ENCODE measurements at regions not wholly inside any gene's neighbourhood (a gene's known extent, or its start where the extent isn't known, plus 50 kb on each side); places are given as distances from the start of the nearest gene placed in this dataset.

- TF ChIP-seq CTCF (IDR thresholded peaks at IDR 0.05) (no peak), POLR2A (IDR thresholded peaks at IDR 0.05) (no peak)
These were observed 91.3 kb upstream of the ADGRF1 start for GRCh38 chr6:47133230-47134000.
